ENCODE measurements at regions not wholly inside any gene's neighbourhood (a gene's known extent, or its start where the extent isn't known, plus 50 kb on each side); places are given as distances from the start of the nearest gene placed in this dataset.

GRCh38 chr9:80644044-80644443 lies 1045.3 kb downstream of the TLE1 start:
- DNase-seq (ENCODE audit: low read depth in 2 of 2), result no peak

- DNase-seq (ENCODE audit: low read depth in 2 of 2), result no peak
Observed at GRCh38 chr9:80635065-80635464, 1054.3 kb downstream of the TLE1 start.

- no peak for DNase-seq (ENCODE audit: low read depth in 2 of 2)
Observed at GRCh38 chr9:80632041-80632440, 1057.3 kb downstream of the TLE1 start.

GRCh38 chr9:80622508-80622907 lies 1050.7 kb downstream of the TLE4 start:
- no peak for DNase-seq (ENCODE audit: low read depth in 2 of 2)

- no peak for DNase-seq (ENCODE audit: low read depth in 2 of 2)
Observed at GRCh38 chr9:80619356-80619755, 1047.6 kb downstream of the TLE4 start.

GRCh38 chr9:80615964-80616363 lies 1044.2 kb downstream of the TLE4 start:
- no peak for DNase-seq (ENCODE audit: low read depth in 2 of 2)

- DNase-seq (ENCODE audit: low read depth in 2 of 2), result no peak
Observed at GRCh38 chr9:80605793-80606192, 1034.0 kb downstream of the TLE4 start.

- no peak for DNase-seq (ENCODE audit: low read depth in 2 of 2)
Observed at GRCh38 chr9:80605129-80605528, 1033.4 kb downstream of the TLE4 start.

- DNase-seq (ENCODE audit: low read depth in 2 of 2), result no peak
Observed at GRCh38 chr9:80602291-80602690, 1030.5 kb downstream of the TLE4 start.

- DNase-seq (ENCODE audit: low read depth in 2 of 2), result no peak
Observed at GRCh38 chr9:80596579-80596978, 1024.8 kb downstream of the TLE4 start.

GRCh38 chr9:80595192-80595591 lies 1023.4 kb downstream of the TLE4 start:
- no peak for DNase-seq (ENCODE audit: low read depth in 2 of 2)

GRCh38 chr9:80592413-80592812 lies 1020.6 kb downstream of the TLE4 start:
- no peak for DNase-seq (ENCODE audit: low read depth in 2 of 2)

GRCh38 chr9:80586786-80587330 lies 1015.1 kb downstream of the TLE4 start:
- DNase-seq (ENCODE audit: low read depth in 2 of 2), result no peak

- no peak for DNase-seq (ENCODE audit: low read depth in 2 of 2)
Observed at GRCh38 chr9:80571953-80572352, 1000.2 kb downstream of the TLE4 start.

GRCh38 chr9:80569236-80569635 lies 997.5 kb downstream of the TLE4 start:
- no peak for DNase-seq (ENCODE audit: low read depth in 2 of 2)

GRCh38 chr9:80561526-80561925 lies 989.8 kb downstream of the TLE4 start:
- DNase-seq (ENCODE audit: low read depth in 2 of 2), result no peak

- DNase-seq (ENCODE audit: low read depth in 2 of 2), result no peak
Observed at GRCh38 chr9:80560976-80561375, 989.2 kb downstream of the TLE4 start.

GRCh38 chr9:80557256-80557655 lies 985.5 kb downstream of the TLE4 start:
- DNase-seq (ENCODE audit: low read depth in 2 of 2), result no peak

- no peak for DNase-seq (ENCODE audit: low read depth in 2 of 2)
Observed at GRCh38 chr9:80556631-80557030, 984.9 kb downstream of the TLE4 start.

GRCh38 chr9:80555782-80556325 lies 984.1 kb downstream of the TLE4 start:
- DNase-seq (ENCODE audit: low read depth in 2 of 2), result no peak

- DNase-seq (ENCODE audit: low read depth in 2 of 2), result no peak
Observed at GRCh38 chr9:80554856-80555255, 983.1 kb downstream of the TLE4 start.

- DNase-seq (ENCODE audit: low read depth in 2 of 2), result no peak
Observed at GRCh38 chr9:80554301-80554700, 982.5 kb downstream of the TLE4 start.

GRCh38 chr9:80552931-80553330 lies 981.2 kb downstream of the TLE4 start:
- no peak for DNase-seq (ENCODE audit: low read depth in 2 of 2)

- no peak for DNase-seq (ENCODE audit: low read depth in 2 of 2)
Observed at GRCh38 chr9:80550181-80550580, 978.4 kb downstream of the TLE4 start.

Data from activated CD4-positive, alpha-beta T cell treated with anti-CD3 and anti-CD28 coated beads for 24 hours (primary cell).